22Rv1 (cell line): ENCODE measurements at regions not wholly inside any gene's neighbourhood (a gene's known extent, or its start where the extent isn't known, plus 50 kb on each side); places are given as distances from the start of the nearest gene placed in this dataset.

Source experiments
- H3K27ac ChIP-seq: fragments of 450-650 bp; 2 replicates; pipeline ENCODE4 v1.5.1; 2017
- ZFX ChIP-seq: fragments of 450-650 bp; IDR thresholded peaks from 2 replicates; pipeline ENCODE4 v1.6.1; 2017; ENCODE audit warnings: antibody characterized with exemption, borderline replicate concordance
- TF ChIP-seq, protein P1 (sequence below): fragments of 450-650 bp; IDR thresholded peaks from 2 replicates; pipeline ENCODE4 v1.5.1; 2017; ENCODE audit warnings: mild to moderate bottlenecking

DNA sequence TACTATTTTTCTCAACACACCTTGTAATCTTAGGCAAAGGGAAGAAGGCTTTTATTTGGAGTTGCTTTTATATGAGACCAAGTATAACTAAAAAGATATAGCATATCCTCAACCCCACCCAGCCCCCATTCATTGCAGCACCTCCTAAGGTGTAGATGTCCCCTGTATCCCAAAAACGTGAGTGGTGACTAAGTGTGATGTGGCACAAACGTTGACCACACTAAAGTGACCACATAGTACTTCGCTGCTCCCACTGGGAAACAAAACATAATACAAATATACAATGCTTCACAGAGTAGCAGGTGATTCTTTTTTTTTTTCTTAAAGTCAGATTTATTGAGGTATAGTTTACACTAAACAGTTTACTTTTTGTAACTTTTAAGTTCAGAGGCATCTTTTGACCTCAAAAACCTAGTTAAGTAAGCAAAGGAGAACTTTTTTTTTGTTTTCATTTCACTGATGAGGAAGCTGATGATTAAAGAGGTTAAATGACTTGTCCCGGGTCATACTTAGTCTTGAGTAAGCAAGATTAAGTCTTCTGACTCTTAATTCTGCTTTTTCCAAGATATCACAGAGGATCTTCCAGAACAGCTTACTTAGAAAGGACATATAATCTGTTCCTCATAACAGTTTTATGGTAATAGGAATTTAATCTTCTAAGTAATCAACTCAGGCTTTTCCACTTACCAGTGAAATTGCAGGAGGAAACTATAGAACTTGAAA is 245.2 kb upstream of the PLEKHG7 start:
- no peak for TF ChIP-seq ZFX
- TF ChIP-seq, protein P1, sequence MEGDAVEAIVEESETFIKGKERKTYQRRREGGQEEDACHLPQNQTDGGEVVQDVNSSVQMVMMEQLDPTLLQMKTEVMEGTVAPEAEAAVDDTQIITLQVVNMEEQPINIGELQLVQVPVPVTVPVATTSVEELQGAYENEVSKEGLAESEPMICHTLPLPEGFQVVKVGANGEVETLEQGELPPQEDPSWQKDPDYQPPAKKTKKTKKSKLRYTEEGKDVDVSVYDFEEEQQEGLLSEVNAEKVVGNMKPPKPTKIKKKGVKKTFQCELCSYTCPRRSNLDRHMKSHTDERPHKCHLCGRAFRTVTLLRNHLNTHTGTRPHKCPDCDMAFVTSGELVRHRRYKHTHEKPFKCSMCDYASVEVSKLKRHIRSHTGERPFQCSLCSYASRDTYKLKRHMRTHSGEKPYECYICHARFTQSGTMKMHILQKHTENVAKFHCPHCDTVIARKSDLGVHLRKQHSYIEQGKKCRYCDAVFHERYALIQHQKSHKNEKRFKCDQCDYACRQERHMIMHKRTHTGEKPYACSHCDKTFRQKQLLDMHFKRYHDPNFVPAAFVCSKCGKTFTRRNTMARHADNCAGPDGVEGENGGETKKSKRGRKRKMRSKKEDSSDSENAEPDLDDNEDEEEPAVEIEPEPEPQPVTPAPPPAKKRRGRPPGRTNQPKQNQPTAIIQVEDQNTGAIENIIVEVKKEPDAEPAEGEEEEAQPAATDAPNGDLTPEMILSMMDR = no peak

DNA sequence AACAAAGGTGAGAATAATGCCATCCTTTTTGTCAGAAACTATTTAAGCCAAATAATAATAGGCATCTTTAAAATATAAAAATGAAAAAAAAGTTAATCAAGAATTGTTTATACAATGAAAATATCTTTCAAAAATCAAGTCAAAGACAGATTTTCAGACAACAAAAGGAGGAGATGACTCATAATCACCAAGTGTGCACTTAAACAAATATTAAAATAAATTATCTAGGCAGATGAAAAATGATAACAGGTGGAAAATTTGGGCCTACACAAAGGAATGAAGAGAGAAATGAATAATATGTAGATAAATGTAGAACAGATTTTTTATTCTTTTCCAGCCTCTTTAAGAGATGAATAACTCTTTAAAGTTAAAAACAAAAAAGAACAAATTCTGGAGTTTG is 250.0 kb upstream of the PLEKHG7 start:
- H3K27ac ChIP-seq = no peak overlapping the region
- TF ChIP-seq, protein P1 = no peak
- TF ChIP-seq ZFX = no peak

More for the DNA sequence above, 245.2 kb upstream of the PLEKHG7 start:
- no peak overlapping the region for H3K27ac ChIP-seq

DNA sequence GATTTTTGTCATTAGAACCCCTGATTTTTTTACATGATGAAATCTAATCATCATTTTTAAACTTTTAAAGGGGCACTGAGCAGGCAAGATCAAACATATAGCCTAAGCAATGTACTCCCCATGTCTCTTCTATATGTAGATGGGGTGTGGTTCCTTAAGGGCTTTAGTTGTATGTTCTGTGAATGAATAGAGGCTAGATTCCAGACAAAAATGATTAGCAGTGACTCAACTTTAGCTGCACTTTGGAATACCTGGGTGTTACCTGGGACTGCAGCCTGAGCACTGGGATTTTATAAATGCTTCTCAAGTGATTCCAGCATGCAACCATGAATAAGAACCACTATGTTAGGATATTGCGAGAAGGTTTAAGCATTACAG is 256.7 kb upstream of the PLEKHG7 start:
- TF ChIP-seq, protein P1 = no peak
- no peak for TF ChIP-seq ZFX
- H3K27ac ChIP-seq = no peak overlapping the region

DNA sequence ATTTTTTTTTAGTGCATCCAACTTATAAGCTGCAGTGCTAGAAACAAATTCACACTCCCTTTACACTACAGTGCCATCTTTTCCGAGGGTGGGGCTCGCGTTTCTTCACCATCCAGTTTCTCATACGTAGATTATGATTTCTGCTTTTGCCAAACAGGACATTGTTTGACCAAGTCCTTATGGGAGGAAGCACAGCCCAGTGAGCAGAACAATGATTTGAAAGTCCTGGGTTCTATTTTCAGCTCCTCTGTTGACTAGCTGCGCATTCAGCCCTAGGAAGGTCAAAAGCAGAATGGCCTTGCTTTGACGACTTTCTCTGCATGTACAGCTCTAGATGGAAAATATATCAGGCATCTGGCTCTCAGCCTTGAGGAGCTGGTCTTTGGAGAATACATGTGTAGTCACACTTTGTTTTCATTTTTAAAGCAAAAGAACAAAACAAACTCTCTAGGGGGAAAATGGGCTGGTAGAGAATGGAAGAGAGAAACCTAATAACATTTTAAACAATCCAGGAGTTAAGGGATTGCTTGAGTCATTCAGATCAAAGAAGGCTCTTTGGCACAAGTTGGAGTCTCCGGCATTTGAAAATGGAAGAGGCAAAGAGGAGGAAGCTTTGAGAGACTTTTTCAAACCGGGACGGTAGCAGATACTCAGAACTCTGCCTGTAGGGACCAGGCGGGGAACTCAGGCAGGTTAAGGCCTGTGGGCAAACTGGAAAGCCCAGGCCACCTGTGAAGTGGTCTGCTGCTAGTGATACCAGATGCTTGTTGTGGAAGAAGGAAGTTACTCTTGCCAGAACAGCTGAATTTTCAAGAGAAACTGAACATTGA is 257.3 kb upstream of the PLEKHG7 start:
- no peak for TF ChIP-seq ZFX
- TF ChIP-seq, protein P1 = no peak
- no peak overlapping the region for H3K27ac ChIP-seq

DNA sequence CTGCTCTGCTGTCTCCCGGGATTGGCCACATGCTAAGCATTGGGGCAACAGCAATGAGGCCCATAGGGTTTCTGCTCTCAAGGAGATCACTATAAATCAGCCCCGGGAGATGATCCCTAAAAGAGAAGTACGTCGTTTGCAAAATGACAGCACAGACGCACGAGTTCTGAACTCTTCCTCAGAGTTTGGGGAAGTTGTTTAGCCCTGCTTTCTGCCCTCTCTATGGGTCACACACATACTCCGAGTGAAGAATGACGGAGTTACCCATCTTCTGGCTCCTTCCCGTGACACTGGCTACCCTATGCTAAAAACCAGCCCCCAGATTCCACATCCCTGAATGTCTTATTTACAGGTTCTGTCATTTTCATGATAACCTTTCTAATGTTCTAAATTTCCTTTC is 258.0 kb upstream of the PLEKHG7 start:
- TF ChIP-seq, protein P1 = no peak
- no peak for TF ChIP-seq ZFX
- no peak overlapping the region for H3K27ac ChIP-seq

DNA sequence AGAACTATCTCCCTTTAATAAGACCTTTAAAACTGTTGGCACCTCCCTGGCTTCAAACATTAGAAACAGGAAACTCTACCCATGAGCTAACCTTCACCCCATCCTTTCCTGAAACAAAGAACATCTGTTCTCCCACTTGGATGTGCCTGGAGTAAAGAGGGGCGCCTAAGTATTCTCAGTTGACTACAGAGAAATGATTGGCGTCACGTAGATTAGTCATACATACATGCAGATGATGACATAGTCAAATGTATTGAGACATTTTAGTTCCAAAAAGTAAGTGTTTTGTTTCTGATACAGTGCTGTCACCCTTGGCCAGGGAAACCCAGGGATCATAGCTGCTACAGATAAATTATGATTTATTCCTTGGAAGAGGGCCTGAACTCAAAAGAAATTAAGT is 260.0 kb upstream of the PLEKHG7 start:
- no peak overlapping the region for H3K27ac ChIP-seq
- no peak for TF ChIP-seq ZFX
- TF ChIP-seq, protein P1 = no peak

DNA sequence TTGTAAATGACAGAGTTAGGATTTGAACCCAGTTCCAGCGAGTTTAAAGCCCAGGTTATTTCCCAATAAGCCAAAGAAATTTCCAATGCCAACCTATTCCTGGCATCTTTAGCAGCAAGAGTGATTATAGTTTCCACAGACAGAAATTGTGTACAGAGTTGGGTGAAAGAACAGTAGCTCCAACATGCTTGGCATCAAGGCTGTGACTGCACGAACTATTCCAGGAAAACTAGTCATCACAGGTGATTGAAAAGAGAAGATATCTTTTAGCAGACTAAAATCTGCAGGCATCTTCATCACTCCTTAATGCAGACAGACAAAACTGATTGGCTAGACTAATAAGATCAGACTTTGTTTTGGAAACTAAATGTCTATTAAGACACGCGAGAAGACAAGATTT is 262.7 kb upstream of the PLEKHG7 start:
- TF ChIP-seq ZFX = no peak
- TF ChIP-seq, protein P1 = no peak
- H3K27ac ChIP-seq = no peak overlapping the region
